Sigmoid colon (tissue), 3 donors: ENCODE measurements at regions not wholly inside any gene's neighbourhood (a gene's known extent, or its start where the extent isn't known, plus 50 kb on each side); places are given as distances from the start of the nearest gene placed in this dataset.

ENCODE experiments used
- POLR2A ChIP-seq, 2 donors: fragments of 450-650 bp; IDR thresholded peaks; one replicate each; pipeline ENCODE4 v1.6.1; 2016; ENCODE audit warnings: antibody characterized with exemption in 2 of 2, mild to moderate bottlenecking in 2 of 2, moderate library complexity in 2 of 2
- TF ChIP-seq, protein P1 (sequence below), 4 experiments: fragments of 450-650 bp in 3 of 4; fragments of 200-600 bp in 1 of 4; IDR thresholded peaks; one replicate each; pipeline ENCODE4 v1.5.1; 2016 to 2019; ENCODE audit warnings: antibody characterized with exemption in 4 of 4, mild to moderate bottlenecking in 3 of 4, moderate library complexity in 2 of 4

DNA sequence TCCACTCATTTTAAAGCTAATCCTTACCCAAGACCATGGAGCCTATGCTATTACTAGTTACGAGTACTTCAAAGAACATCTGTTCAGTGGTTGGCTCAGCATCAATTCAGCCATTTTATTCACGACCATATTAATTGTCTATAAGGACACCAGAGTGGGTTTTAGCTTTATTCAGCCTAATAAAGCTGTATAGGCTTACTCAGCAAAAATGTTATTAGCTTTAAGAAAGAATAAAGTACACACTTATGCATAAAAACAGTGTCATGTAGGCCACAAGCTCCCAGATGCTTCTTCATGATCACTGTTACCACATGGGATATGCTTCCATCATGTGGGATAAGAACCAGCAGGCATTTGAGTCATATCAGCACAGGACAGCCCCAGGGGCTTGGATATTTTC, 87.4 kb upstream of the GPR149 start:
- TF ChIP-seq, protein P1, sequence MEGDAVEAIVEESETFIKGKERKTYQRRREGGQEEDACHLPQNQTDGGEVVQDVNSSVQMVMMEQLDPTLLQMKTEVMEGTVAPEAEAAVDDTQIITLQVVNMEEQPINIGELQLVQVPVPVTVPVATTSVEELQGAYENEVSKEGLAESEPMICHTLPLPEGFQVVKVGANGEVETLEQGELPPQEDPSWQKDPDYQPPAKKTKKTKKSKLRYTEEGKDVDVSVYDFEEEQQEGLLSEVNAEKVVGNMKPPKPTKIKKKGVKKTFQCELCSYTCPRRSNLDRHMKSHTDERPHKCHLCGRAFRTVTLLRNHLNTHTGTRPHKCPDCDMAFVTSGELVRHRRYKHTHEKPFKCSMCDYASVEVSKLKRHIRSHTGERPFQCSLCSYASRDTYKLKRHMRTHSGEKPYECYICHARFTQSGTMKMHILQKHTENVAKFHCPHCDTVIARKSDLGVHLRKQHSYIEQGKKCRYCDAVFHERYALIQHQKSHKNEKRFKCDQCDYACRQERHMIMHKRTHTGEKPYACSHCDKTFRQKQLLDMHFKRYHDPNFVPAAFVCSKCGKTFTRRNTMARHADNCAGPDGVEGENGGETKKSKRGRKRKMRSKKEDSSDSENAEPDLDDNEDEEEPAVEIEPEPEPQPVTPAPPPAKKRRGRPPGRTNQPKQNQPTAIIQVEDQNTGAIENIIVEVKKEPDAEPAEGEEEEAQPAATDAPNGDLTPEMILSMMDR (IDR thresholded peaks at IDR 0.05): no peak
- no peak for TF ChIP-seq POLR2A (IDR thresholded peaks at IDR 0.05)
